ENCODE measurements at regions not wholly inside any gene's neighbourhood (a gene's known extent, or its start where the extent isn't known, plus 50 kb on each side); places are given as distances from the start of the nearest gene placed in this dataset.
"Not testable (repeated sequence)": the region's sequence is repeated elsewhere in the genome, so short reads cannot be mapped to it uniquely, and the experiment has no call there.

DNA sequence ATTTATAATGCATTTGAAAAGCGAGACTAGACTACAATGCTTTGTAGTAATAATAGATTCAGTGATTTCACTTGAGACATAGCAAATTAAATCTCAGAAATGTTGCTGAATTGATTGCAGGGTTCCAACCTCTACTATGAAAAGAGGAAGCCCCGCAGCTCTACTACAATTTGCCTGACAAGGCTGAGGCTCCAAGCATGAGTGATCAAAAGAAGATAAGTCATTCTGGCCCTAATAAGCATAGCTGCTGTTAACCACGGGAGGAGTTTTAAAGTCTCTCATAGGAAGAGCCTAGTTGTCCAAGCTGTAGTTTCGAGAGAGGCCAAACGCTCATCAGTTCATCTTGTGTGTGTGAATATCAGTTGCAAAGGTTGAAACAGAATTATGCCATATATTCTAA is 920.6 kb downstream of the SPATA31A7 start:
- H3K36me3 Mint-ChIP-seq (ENCODE audit: low read depth); H3K4me1 Mint-ChIP-seq; H3K9me3 Mint-ChIP-seq; H3K4me3 Mint-ChIP-seq; H3K27ac Mint-ChIP-seq; H3K27me3 Mint-ChIP-seq; ATAC-seq (replicated peaks): not testable (repeated sequence)

DNA sequence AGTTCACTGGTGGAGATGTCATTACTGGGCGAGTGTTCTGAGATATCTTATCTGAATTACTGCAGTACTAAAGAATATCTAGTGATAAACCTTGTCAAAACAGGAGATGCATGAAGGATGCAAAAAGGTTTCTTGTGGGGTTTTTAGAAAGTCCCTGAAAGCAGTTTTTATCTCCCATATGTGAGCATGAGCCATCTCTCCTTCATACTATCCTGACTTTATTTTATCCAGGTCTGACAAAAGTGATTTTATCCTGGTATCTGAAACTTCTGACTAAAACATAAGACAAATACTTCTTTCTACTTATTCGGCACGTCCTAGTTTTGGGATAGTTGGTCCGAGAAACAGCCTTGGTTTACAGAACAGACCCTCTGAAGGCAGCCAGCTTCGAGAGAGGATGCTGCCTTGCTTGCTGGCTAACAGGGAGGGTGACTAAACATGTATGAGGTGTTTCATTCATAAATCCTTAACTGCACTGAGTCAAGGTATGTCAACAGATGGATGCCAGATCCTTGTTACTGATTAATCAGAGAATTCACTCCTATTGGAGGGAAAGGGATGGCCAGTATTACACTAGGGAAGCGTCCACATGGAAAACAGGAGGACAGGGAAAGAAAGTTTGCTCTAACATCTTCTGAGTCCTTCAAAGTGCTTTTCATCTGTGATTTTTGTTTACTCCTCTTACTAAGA is 927.3 kb downstream of the SPATA31A7 start:
- not testable (repeated sequence) for H3K4me3 Mint-ChIP-seq; H3K27me3 Mint-ChIP-seq; H3K27ac Mint-ChIP-seq; H3K9me3 Mint-ChIP-seq; ATAC-seq (replicated peaks); H3K36me3 Mint-ChIP-seq (ENCODE audit: low read depth); H3K4me1 Mint-ChIP-seq

DNA sequence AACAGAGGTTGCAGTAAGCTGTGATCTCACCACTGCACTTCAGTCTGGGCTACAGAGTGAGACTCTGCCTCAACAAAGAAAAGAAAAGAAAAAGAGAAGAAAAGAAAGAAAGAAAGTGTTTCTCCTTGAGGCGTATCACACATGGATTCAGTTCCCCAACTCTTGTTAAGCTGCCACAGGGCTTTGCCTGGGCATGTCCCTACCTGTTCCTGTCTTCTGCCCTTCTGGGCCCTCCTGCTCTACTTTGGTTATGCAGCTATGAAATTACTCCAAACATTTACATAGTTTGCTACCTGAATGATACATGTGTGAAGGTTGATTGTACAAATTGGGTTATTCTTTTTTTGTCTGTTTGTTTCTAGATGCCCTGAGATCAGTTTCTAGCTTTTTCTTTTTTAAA is 929.8 kb downstream of the SPATA31A7 start:
- H3K4me1 Mint-ChIP-seq; H3K27me3 Mint-ChIP-seq; H3K27ac Mint-ChIP-seq; H3K36me3 Mint-ChIP-seq (ENCODE audit: low read depth); H3K9me3 Mint-ChIP-seq; ATAC-seq (replicated peaks); H3K4me3 Mint-ChIP-seq: not testable (repeated sequence)

DNA sequence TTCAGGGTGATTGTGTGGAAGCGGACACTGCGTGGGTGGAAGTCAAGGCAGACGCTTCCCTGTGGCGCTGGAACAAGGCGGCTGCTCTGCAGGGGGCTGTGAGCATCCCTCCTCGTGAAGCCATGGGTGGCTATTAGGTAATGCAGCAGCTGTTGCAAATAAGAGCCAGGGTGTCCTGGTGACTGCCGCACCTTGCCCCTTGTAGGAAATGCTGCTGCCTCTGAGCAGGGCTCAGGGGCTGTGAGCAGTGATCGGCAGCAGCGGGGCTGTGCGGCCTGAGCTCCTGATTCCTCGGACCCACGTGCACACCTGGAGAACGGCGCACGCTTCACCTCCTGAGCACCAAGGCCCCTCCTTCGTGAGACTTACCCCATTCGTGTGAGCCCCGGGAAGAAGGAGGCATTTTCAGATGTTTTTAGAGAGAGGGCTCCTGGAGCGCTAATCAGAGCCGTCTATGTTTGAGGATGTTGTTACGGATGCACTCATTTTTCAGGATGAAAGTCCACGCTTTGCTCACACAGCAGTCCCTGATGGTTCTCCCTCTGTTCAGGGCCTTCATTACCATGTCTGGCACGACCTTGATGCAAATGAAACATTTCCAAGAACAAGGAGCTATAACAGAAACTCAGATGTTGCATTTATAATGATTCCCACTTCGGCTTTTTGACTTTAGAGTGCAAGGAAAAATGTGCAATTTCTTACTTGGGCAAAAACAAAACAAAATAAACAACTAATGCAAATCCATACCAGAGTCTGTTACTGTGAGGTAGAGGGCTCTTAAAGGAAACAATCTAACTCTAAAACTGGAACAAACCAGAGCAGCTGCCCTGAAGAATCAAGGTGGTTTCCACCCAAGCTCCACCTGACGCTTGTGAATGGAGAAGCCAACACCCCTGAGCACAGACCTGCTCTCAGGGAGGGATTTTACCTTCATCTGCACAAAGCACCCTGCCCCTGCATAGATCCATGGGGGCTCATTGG is 936.1 kb downstream of the SPATA31A7 start:
- not testable (repeated sequence) for ATAC-seq (replicated peaks); H3K27me3 Mint-ChIP-seq; H3K27ac Mint-ChIP-seq

DNA sequence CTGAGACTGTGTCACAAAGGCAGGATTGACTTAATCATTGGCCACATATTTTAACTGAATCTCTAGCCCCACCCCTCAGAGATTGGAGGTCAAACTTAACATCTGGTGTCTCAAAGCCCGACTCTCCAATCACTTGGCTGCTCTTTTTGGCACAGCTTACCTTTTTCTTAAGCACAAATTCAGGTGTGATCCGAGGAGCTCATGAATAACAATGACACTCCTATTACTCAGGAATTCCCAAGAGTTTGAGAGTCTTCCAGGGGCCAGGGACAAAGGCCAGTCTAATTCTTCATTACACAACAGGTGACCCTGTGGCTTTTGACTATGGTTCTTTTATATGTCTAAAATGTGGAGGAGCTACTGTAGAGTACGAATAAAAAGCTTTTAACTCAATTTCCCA is 945.2 kb downstream of the SPATA31A7 start:
- H3K4me1 Mint-ChIP-seq; H3K36me3 Mint-ChIP-seq (ENCODE audit: low read depth); H3K27me3 Mint-ChIP-seq; H3K4me3 Mint-ChIP-seq; ATAC-seq (replicated peaks); H3K27ac Mint-ChIP-seq; H3K9me3 Mint-ChIP-seq: not testable (repeated sequence)

More for the DNA sequence above, 936.1 kb downstream of the SPATA31A7 start:
- not testable (repeated sequence) for H3K9me3 Mint-ChIP-seq; H3K4me1 Mint-ChIP-seq; H3K4me3 Mint-ChIP-seq; H3K36me3 Mint-ChIP-seq (ENCODE audit: low read depth)

DNA sequence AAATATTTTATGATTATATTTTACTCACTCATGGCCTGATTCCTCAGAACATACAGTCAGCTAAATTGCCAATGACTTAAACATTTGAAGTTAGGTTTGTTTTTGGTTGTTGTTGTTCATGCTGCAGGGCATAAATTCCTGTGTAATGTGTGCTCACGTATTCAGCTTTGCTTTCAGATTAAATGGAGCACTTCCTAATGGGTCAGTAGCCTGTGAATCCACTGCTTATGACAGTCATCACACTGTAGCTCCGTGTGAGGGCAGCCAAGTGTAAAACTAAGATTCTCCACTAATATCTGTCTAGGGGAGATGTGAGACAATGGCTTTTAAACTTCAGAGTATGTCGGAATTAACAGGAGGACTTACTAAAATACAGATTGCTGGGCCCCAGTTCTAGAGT is 955.8 kb downstream of the SPATA31A7 start:
- not testable (repeated sequence) for H3K4me1 Mint-ChIP-seq; H3K4me3 Mint-ChIP-seq; H3K27ac Mint-ChIP-seq; H3K27me3 Mint-ChIP-seq; ATAC-seq (replicated peaks); H3K9me3 Mint-ChIP-seq; H3K36me3 Mint-ChIP-seq (ENCODE audit: low read depth)

Measured in activated T-helper 17 cell treated with anti-CD3 and anti-CD28 coated beads, Interleukin-2, amount 50 U/mL, for 72 hours (primary cell).